Spleen (tissue), 11 donors: ENCODE measurements at regions not wholly inside any gene's neighbourhood (a gene's known extent, or its start where the extent isn't known, plus 50 kb on each side); places are given as distances from the start of the nearest gene placed in this dataset.

Experiments
- DNase-seq: peaks from one replicate; pipeline ENCODE4 v3.0.0-alpha.2; 2020
- H3K27ac ChIP-seq, 8 donors: fragments of 200-600 bp; sonication (generic) in 7 of 8; 1 replicate in 4 of 8; 2 replicates in 4 of 8; pipeline versions ENCODE4 v1.5.0 to v1.8.0; 2016 to 2021; ENCODE audit warnings: inconsistent platforms in 4 of 8, mild to moderate bottlenecking in 4 of 8, moderate library complexity in 1 of 8
- H3K27me3 ChIP-seq, 7 donors: fragments of 200-600 bp; sonication (generic) in 6 of 7; replicated peaks in 1 of 7; 1 replicate in 4 of 7; 2 replicates in 3 of 7; pipeline versions ENCODE4 v1.5.0 to v1.8.0; 2016 to 2021; ENCODE audit warnings: inconsistent platforms in 3 of 7, mild to moderate bottlenecking in 1 of 7
- H3K36me3 ChIP-seq, 6 donors: fragments of 200-600 bp; sonication (generic) in 5 of 6; 1 replicate in 4 of 6; 2 replicates in 2 of 6; pipeline versions ENCODE4 v1.5.0 to v1.8.0; 2016 to 2021; ENCODE audit warnings: inconsistent platforms in 2 of 6
- H3K4me1 ChIP-seq, 6 donors: fragments of 200-600 bp; sonication (generic) in 5 of 6; 1 replicate in 3 of 6; 2 replicates in 3 of 6; pipeline versions ENCODE4 v1.5.0 to v1.8.0; 2016 to 2021; ENCODE audit warnings: inconsistent platforms in 3 of 6
- H3K4me3 ChIP-seq, 8 donors: fragments of 200-600 bp; sonication (generic) in 7 of 8; 1 replicate in 4 of 8; 2 replicates in 4 of 8; pipeline versions ENCODE4 v1.5.0 to v1.8.0; 2016 to 2021; ENCODE audit warnings: inconsistent platforms in 4 of 8, mild to moderate bottlenecking in 4 of 8, moderate library complexity in 2 of 8
- H3K9me3 ChIP-seq, 8 donors: fragments of 200-600 bp; sonication (generic) in 7 of 8; 1 replicate in 4 of 8; 2 replicates in 4 of 8; pipeline versions ENCODE4 v1.5.0 to v1.8.0; 2016 to 2021; ENCODE audit warnings: inconsistent platforms in 4 of 8
- CTCF ChIP-seq, 11 experiments: fragments of 200-600 bp in 7 of 11; fragments of 450-650 bp in 4 of 11; sonication (generic) in 4 of 11; IDR thresholded peaks in 8 of 11; conservative IDR thresholded peaks in 3 of 11; 1 replicate in 7 of 11; 2 replicates in 4 of 11; pipeline versions ENCODE4 v1.4.0 to v1.8.0; 2016 to 2021; ENCODE audit warnings: antibody characterized with exemption in 11 of 11, inconsistent platforms in 4 of 11, mild to moderate bottlenecking in 1 of 11
- POLR2A ChIP-seq, 3 donors: fragments of 450-650 bp; IDR thresholded peaks; one replicate each; pipeline ENCODE4 v1.5.1; 2017; ENCODE audit warnings: antibody characterized with exemption in 3 of 3, mild to moderate bottlenecking in 1 of 3
- POLR2AphosphoS5 ChIP-seq, 3 donors: sonication (generic); formaldehyde crosslinking; IDR thresholded peaks; one replicate each; pipeline ENCODE4 v1.5.1; 2017; ENCODE audit warnings: antibody characterized with exemption in 3 of 3
- WGBS, 5 donors: extraction: QIAGEN DNeasy Blood & Tissue Kit in 3 of 5; methylation state at CpG; one replicate each; pipeline versions ENCODE4 v1.1.5 to v1.1.7; 2013 to 2018; 5-methylcytosine and 5-hydroxymethylcytosine counted together
- intact Hi-C: fragments of 100-400 bp; cut with DNase I; formaldehyde crosslinking; loops from one replicate; pipeline ENCODE4 v1.15.0; 2023; ENCODE audit warnings: low total_unique reads
- donor health status: healthy with polysubstance abuse.
- donor health status: DM: no; HTN: no; CAD: no; lungs with moderate emphysema.
- donor health status: DM: no; HTN: no; CAD: no.
- donor health status: Bipolar disorder and iron deficiency.
- donor health status: healthy.
- donor health status: DM: no; HTN: no; CAD: no.
- donor health status: DM: yes; HTN: yes; CAD: no.

GRCh38 chr1:208496467-208497371 lies 252.5 kb upstream of the PLXNA2 start:
- no peak overlapping the region for H3K27ac ChIP-seq
- no peaks in the 10 kb centered on the region for H3K4me1 ChIP-seq
- intact Hi-C loops, result no loop called here
- H3K36me3 ChIP-seq, result no peaks in the 10 kb centered on the region
- TF ChIP-seq POLR2A (IDR thresholded peaks at IDR 0.05) (no peak), CTCF (IDR thresholded peaks at IDR 0.05 in 8 of 11, conservative IDR thresholded peaks at IDR 0.05 in 3 of 11) (no peak), POLR2AphosphoS5 (IDR thresholded peaks at IDR 0.05) (no peak)
- peaks cover 0 to 11% (median 0%) of the 10 kb centered on the region in 7 donors for H3K27me3 ChIP-seq
- WGBS, 5 donors, result 84 to 92% (median 85%) methylated on average over 9 to 12 of the region's 12 CpGs
- H3K9me3 ChIP-seq, result peaks cover 0 to 11% (median 0%) of the 10 kb centered on the region in 8 donors
- no peak overlapping the region for H3K4me3 ChIP-seq
- DNase-seq, result no peak

DNA sequence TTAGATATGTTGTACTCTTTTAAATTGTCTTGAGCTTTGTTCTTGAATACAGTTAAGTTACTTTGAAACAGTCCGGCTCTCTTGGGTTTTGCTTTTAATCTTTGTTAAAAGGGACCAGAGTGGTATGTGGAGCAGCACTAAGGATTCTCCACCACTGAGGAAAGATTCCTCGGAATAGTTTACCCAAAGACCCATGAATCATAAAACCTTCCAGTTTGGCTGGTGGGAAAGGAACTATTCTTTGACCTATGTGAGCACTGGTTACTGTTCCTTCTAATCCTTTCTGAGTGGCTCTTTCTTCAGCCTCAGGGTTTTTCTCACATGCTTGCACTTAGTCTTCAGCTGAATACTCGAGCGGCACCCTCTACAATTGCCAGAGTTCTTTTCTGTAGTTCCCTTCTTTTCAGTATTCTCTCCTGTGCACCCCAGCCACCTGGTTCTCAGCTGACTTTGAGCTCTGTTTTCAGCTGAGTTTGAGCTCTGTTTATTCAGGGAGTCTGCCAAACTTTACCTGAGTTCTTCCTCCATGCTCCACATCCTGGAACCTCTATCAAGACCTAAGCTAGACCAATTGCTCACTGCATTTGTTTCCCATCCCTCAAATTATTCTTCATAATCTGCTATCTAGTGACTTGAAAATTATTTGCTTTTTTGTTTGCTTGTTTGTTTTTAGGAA lies 253.8 kb upstream of the PLXNA2 start:
- 83 to 91% (median 86%) methylated on average over 4 of the region's 4 CpGs for WGBS, 5 donors
- no peak for DNase-seq
- TF ChIP-seq POLR2AphosphoS5 (IDR thresholded peaks at IDR 0.05), result no peak
- no peak for TF ChIP-seq CTCF (IDR thresholded peaks at IDR 0.05 in 8 of 11, conservative IDR thresholded peaks at IDR 0.05 in 3 of 11)
- no peak for TF ChIP-seq POLR2A (IDR thresholded peaks at IDR 0.05)
- Histone ChIP-seq H3K4me1 (no peaks in the 10 kb centered on the region), H3K36me3 (no peaks in the 10 kb centered on the region), H3K9me3 (peaks cover 0 to 11% (median 0%) of the 10 kb centered on the region in 8 donors), H3K27me3 (peaks cover 0 to 11% (median 0%) of the 10 kb centered on the region in 7 donors), H3K4me3 (no peak overlapping the region), H3K27ac (no peak overlapping the region)
- intact Hi-C loops, result no loop called here

DNA sequence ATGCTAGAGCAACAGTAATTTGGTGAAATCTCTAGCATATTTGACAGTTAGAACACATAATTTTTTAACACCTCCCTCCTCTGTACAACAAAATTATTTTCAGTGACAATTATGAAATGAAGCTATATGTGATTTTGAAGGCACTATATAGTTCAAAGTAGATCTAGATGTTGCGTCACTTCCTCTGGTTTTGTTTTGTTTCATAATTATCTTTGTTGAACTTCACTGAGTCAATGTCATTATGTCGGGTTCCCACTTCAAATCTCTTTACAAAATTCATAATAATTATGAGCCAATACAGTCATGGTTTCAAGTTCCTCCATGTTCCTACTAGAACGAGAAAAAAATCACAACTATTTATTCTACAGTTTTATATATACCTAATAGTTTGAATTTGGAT lies 254.8 kb upstream of the PLXNA2 start:
- Histone ChIP-seq H3K4me3 (no peak overlapping the region), H3K27ac (no peak overlapping the region), H3K27me3 (peaks cover 0 to 11% (median 0%) of the 10 kb centered on the region in 7 donors), H3K36me3 (no peaks in the 10 kb centered on the region), H3K9me3 (peaks cover 0 to 11% (median 0%) of the 10 kb centered on the region in 8 donors), H3K4me1 (no peaks in the 10 kb centered on the region)
- TF ChIP-seq POLR2A (IDR thresholded peaks at IDR 0.05), result no peak
- TF ChIP-seq POLR2AphosphoS5 (IDR thresholded peaks at IDR 0.05), result no peak
- TF ChIP-seq CTCF (IDR thresholded peaks at IDR 0.05 in 8 of 11, conservative IDR thresholded peaks at IDR 0.05 in 3 of 11), result no peak
- intact Hi-C loops, result no loop called here
- WGBS, 5 donors, result 31 to 75% (median 45%) methylated on average over 3 of the region's 3 CpGs
- DNase-seq, result no peak

GRCh38 chr1:208499601-208500000 lies 255.4 kb upstream of the PLXNA2 start:
- WGBS, 5 donors, result 78 to 87% (median 85%) methylated on average over 4 of the region's 4 CpGs
- TF ChIP-seq CTCF (IDR thresholded peaks at IDR 0.05 in 8 of 11, conservative IDR thresholded peaks at IDR 0.05 in 3 of 11) (no peak), POLR2A (IDR thresholded peaks at IDR 0.05) (no peak), POLR2AphosphoS5 (IDR thresholded peaks at IDR 0.05) (no peak)
- no peak overlapping the region for H3K27ac ChIP-seq
- peaks cover 0 to 11% (median 0%) of the 10 kb centered on the region in 7 donors for H3K27me3 ChIP-seq
- no peaks in the 10 kb centered on the region for H3K4me1 ChIP-seq
- peaks cover 0 to 11% (median 0%) of the 10 kb centered on the region in 8 donors for H3K9me3 ChIP-seq
- H3K36me3 ChIP-seq, result no peaks in the 10 kb centered on the region
- intact Hi-C loops, result no loop called here
- DNase-seq, result no peak
- no peak overlapping the region for H3K4me3 ChIP-seq
